ENCODE measurements at regions not wholly inside any gene's neighbourhood (a gene's known extent, or its start where the extent isn't known, plus 50 kb on each side); places are given as distances from the start of the nearest gene placed in this dataset.
"Not testable (repeated sequence)": the region's sequence is repeated elsewhere in the genome, so short reads cannot be mapped to it uniquely, and the experiment has no call there.

GRCh38 chr6:78528926-78529325, 338.4 kb upstream of the IRAK1BP1 start:
- Mint-ChIP-seq H3K4me3 (no peak overlapping the region), H3K9me3 (peaks cover 0 to 4% (median 0%) of the 10 kb centered on the region in 5 donors), H3K27ac (no peak overlapping the region), H3K36me3 (no peaks in the 10 kb centered on the region), H3K4me1 (no peaks in the 10 kb centered on the region), H3K27me3 (no peaks in the 10 kb centered on the region)
- Histone ChIP-seq H3K36me3 (ENCODE audit: insufficient read depth, low read length) (no peaks in the 10 kb centered on the region), H3K9me3 (ENCODE audit: low read length) (no peaks in the 10 kb centered on the region), H3K4me1 (ENCODE audit: insufficient read depth, low read length) (no peaks in the 10 kb centered on the region), H3K27me3 (ENCODE audit: insufficient read depth, low read length, poor library complexity, severe bottlenecking) (no peaks in the 10 kb centered on the region), H3K4me3 (ENCODE audit: low read length) (no peak overlapping the region), H3K27ac (ENCODE audit: low read depth, low read length) (no peak overlapping the region)
- DNase-seq = no peak
- ChIA-PET POLR2A (no interaction called here), CTCF (interaction anchor here (1.0 kb wide), 1 partner anchor 9 kb away, joined by 3 read pairs; no protein-coding TSS in a partner anchor)

DNA sequence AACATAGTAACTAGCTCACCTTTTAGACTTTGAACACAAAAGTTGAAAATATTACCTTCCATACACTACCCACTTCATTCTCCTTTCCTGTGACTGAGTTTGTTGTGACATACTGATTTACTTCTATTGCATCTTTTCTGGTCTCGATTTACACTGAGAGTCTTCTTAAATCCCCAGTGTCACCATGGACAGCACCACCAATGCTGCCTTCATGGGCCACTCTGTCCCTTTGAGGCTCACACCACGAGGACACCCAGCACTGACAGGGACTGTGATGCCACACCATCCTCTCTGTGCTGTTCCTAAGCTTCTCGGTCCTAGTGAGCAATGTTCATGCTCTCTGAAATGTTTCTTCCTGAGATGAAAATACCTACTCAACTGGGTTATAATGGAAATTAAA, 337.1 kb upstream of the IRAK1BP1 start:
- no peaks in the 10 kb centered on the region for H3K4me1 ChIP-seq (ENCODE audit: insufficient read depth, low read length)
- POLR2A ChIA-PET = no interaction called here
- H3K27ac Mint-ChIP-seq = no peak overlapping the region

GRCh38 chr6:78533426-78533825, 333.9 kb upstream of the IRAK1BP1 start:
- no peaks in the 10 kb centered on the region for H3K4me1 ChIP-seq (ENCODE audit: insufficient read depth, low read length)
- H3K27me3 ChIP-seq (ENCODE audit: insufficient read depth, low read length, poor library complexity, severe bottlenecking) = no peaks in the 10 kb centered on the region
- DNase-seq = no peak
- Mint-ChIP-seq H3K36me3 (no peaks in the 10 kb centered on the region), H3K4me3 (no peak overlapping the region), H3K27me3 (no peaks in the 10 kb centered on the region), H3K4me1 (no peaks in the 10 kb centered on the region), H3K9me3 (peaks cover 0 to 4% (median 0%) of the 10 kb centered on the region in 5 donors), H3K27ac (no peak overlapping the region)
- ChIA-PET CTCF (no interaction called here), POLR2A (no interaction called here)
- H3K9me3 ChIP-seq (ENCODE audit: low read length) = no peaks in the 10 kb centered on the region
- no peak overlapping the region for H3K4me3 ChIP-seq (ENCODE audit: low read length)
- H3K27ac ChIP-seq (ENCODE audit: low read depth, low read length) = no peak overlapping the region
- H3K36me3 ChIP-seq (ENCODE audit: insufficient read depth, low read length) = no peaks in the 10 kb centered on the region

More for the DNA sequence above, 337.1 kb upstream of the IRAK1BP1 start:
- Histone ChIP-seq H3K4me3 (ENCODE audit: low read length) (no peak overlapping the region), H3K27ac (ENCODE audit: low read depth, low read length) (no peak overlapping the region), H3K9me3 (ENCODE audit: low read length) (no peaks in the 10 kb centered on the region), H3K27me3 (ENCODE audit: insufficient read depth, low read length, poor library complexity, severe bottlenecking) (no peaks in the 10 kb centered on the region), H3K36me3 (ENCODE audit: insufficient read depth, low read length) (no peaks in the 10 kb centered on the region)
- no peak for DNase-seq
- Mint-ChIP-seq H3K36me3 (no peaks in the 10 kb centered on the region), H3K4me1 (no peaks in the 10 kb centered on the region), H3K9me3 (peaks cover 0 to 3% (median 0%) of the 10 kb centered on the region in 5 donors), H3K27me3 (no peaks in the 10 kb centered on the region), H3K4me3 (no peak overlapping the region)
- CTCF ChIA-PET = interaction anchor here (1.0 kb wide), 1 partner anchor 10 kb away, joined by 3 read pairs; no protein-coding TSS in a partner anchor

- no peak overlapping the region for H3K4me3 Mint-ChIP-seq
- no peaks in the 10 kb centered on the region for H3K4me1 ChIP-seq (ENCODE audit: insufficient read depth, low read length)
- no peaks in the 10 kb centered on the region for H3K9me3 ChIP-seq (ENCODE audit: low read length)
- H3K27me3 Mint-ChIP-seq = no peaks in the 10 kb centered on the region
- DNase-seq = no peak
- H3K27ac ChIP-seq (ENCODE audit: low read depth, low read length) = no peak overlapping the region
- ChIA-PET CTCF (no interaction called here), POLR2A (no interaction called here)
- H3K4me1 Mint-ChIP-seq = no peaks in the 10 kb centered on the region
- no peak overlapping the region for H3K4me3 ChIP-seq (ENCODE audit: low read length)
- no peaks in the 10 kb centered on the region for H3K36me3 ChIP-seq (ENCODE audit: insufficient read depth, low read length)
- peaks cover 0 to 4% (median 0%) of the 10 kb centered on the region in 5 donors for H3K9me3 Mint-ChIP-seq
- no peak overlapping the region for H3K27ac Mint-ChIP-seq
- no peaks in the 10 kb centered on the region for H3K27me3 ChIP-seq (ENCODE audit: insufficient read depth, low read length, poor library complexity, severe bottlenecking)
- H3K36me3 Mint-ChIP-seq = no peaks in the 10 kb centered on the region
Measured at GRCh38 chr6:78533876-78534275, 333.5 kb upstream of the IRAK1BP1 start.

DNA sequence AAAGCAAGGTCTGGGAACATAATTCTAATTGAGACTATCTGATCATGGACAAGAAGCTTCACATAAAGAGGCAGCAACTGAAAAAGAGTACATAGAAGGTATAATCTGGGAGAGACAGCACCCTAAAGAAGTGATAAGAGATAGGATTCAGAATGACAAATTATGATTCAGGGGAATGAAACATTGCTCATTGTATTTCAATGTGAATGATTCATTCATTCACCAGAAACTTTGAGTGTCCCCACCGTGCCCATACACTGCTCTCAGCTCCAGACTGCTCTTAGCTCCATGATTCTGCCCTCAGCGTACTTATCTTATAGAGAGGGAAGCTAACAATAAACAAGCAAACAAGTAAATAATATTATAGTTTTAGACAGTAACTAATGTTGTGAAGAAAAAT, 329.3 kb upstream of the IRAK1BP1 start:
- no peaks in the 10 kb centered on the region for H3K9me3 ChIP-seq (ENCODE audit: low read length)
- H3K4me3 ChIP-seq (ENCODE audit: low read length) = no peak overlapping the region
- H3K27me3 ChIP-seq (ENCODE audit: insufficient read depth, low read length, poor library complexity, severe bottlenecking) = no peaks in the 10 kb centered on the region
- H3K4me1 ChIP-seq (ENCODE audit: insufficient read depth, low read length) = no peaks in the 10 kb centered on the region
- no peak overlapping the region for H3K27ac ChIP-seq (ENCODE audit: low read depth, low read length)
- Mint-ChIP-seq H3K4me3 (no peak overlapping the region), H3K4me1 (no peaks in the 10 kb centered on the region), H3K9me3 (peaks cover 0 to 5% (median 2%) of the 10 kb centered on the region in 5 donors), H3K36me3 (no peaks in the 10 kb centered on the region), H3K27me3 (peaks cover 0 to 1% of the 10 kb centered on the region in 2 donors), H3K27ac (peak overlapping the region in 1 of 8 donors; percentile 22)
- POLR2A ChIA-PET = no interaction called here
- no peaks in the 10 kb centered on the region for H3K36me3 ChIP-seq (ENCODE audit: insufficient read depth, low read length)
- DNase-seq = no peak
- CTCF ChIA-PET = no interaction called here

DNA sequence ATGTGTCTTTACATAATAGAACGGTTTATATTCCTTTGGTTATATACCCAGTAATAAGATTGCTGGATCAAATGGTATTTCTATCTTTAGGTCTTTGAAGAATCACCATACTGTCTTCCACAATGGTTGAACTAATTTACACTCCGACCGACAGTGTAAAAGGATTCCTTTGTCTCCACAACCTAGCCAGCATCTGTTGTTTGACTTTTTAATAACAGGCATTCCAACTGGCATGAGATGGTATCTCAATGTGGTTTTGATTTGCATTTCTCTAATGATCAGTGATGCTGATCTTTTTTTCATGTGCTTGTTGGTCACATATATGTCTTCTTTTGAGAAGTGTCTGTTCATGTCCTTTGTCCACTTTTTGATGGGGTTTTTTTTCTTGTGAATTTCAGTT, 319.7 kb upstream of the IRAK1BP1 start:
- H3K4me3 ChIP-seq (ENCODE audit: low read length); H3K4me1 Mint-ChIP-seq; H3K27me3 Mint-ChIP-seq; H3K4me1 ChIP-seq (ENCODE audit: insufficient read depth, low read length); H3K4me3 Mint-ChIP-seq; H3K36me3 ChIP-seq (ENCODE audit: insufficient read depth, low read length); H3K27ac ChIP-seq (ENCODE audit: low read depth, low read length); H3K9me3 ChIP-seq (ENCODE audit: low read length); H3K36me3 Mint-ChIP-seq; CTCF ChIA-PET; H3K9me3 Mint-ChIP-seq; POLR2A ChIA-PET; DNase-seq; H3K27ac Mint-ChIP-seq; H3K27me3 ChIP-seq (ENCODE audit: insufficient read depth, low read length, poor library complexity, severe bottlenecking): not testable (repeated sequence)

DNA sequence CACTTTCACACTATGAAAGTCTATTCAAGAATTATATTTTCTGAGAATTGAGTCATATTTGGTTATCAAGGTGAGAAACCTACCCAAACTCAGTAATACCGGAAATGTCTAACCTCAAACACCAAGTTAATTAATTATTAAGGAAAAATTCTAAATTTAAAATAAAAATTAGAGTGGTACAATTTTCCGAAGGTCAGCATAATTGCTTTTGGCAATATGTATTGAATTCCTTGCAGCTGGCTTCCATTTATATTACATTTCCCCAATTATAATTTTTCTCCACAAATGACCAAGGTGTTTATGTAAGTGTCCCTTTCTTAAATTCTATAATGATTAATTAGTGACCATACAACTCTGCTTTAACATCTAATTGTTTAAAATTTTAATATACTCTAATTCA, 316.0 kb upstream of the IRAK1BP1 start:
- CTCF ChIA-PET = no interaction called here
- Histone ChIP-seq H3K27ac (ENCODE audit: low read depth, low read length) (no peak overlapping the region), H3K9me3 (ENCODE audit: low read length) (no peaks in the 10 kb centered on the region), H3K27me3 (ENCODE audit: insufficient read depth, low read length, poor library complexity, severe bottlenecking) (no peaks in the 10 kb centered on the region), H3K4me1 (ENCODE audit: insufficient read depth, low read length) (no peaks in the 10 kb centered on the region), H3K4me3 (ENCODE audit: low read length) (no peak overlapping the region), H3K36me3 (ENCODE audit: insufficient read depth, low read length) (no peaks in the 10 kb centered on the region)
- peaks cover 5 to 30% (median 8%) of the 10 kb centered on the region in 5 donors for H3K9me3 Mint-ChIP-seq
- POLR2A ChIA-PET = no interaction called here
- H3K27me3 Mint-ChIP-seq = no peaks in the 10 kb centered on the region
- no peak overlapping the region for H3K4me3 Mint-ChIP-seq
- no peaks in the 10 kb centered on the region for H3K36me3 Mint-ChIP-seq
- H3K4me1 Mint-ChIP-seq = no peaks in the 10 kb centered on the region
- DNase-seq = no peak
- no peak overlapping the region for H3K27ac Mint-ChIP-seq

DNA sequence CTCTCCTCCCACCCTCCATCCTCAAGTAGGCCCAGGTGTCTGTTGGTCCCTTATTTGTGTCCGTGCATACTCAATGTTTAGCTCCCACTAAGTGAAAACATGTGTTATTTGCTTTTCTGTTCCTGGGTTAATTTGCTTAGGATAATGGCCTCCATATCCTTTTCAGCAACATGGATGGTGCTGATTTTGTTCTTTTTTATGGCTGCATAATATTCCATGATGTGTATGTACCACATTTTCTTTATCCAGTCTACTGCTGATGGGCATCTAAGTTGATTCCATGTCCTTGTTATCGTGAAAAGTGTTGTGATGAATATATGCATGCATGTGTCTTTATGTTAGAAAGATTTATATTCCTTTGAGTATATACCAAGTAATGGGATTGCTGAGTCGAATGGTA, 314.9 kb upstream of the IRAK1BP1 start:
- Histone ChIP-seq H3K4me3 (ENCODE audit: low read length) (no peak overlapping the region), H3K27me3 (ENCODE audit: insufficient read depth, low read length, poor library complexity, severe bottlenecking) (no peaks in the 10 kb centered on the region), H3K27ac (ENCODE audit: low read depth, low read length) (no peak overlapping the region), H3K9me3 (ENCODE audit: low read length) (no peaks in the 10 kb centered on the region), H3K4me1 (ENCODE audit: insufficient read depth, low read length) (no peaks in the 10 kb centered on the region), H3K36me3 (ENCODE audit: insufficient read depth, low read length) (no peaks in the 10 kb centered on the region)
- Mint-ChIP-seq H3K9me3 (peaks cover 5 to 38% (median 14%) of the 10 kb centered on the region in 5 donors), H3K4me3 (no peak overlapping the region), H3K4me1 (no peaks in the 10 kb centered on the region), H3K27ac (no peak overlapping the region), H3K27me3 (no peaks in the 10 kb centered on the region), H3K36me3 (no peaks in the 10 kb centered on the region)
- DNase-seq = no peak
- POLR2A ChIA-PET = no interaction called here
- CTCF ChIA-PET = no interaction called here

- H3K27ac ChIP-seq (ENCODE audit: low read depth, low read length) = no peak overlapping the region
- H3K4me1 ChIP-seq (ENCODE audit: insufficient read depth, low read length) = no peaks in the 10 kb centered on the region
- Mint-ChIP-seq H3K9me3 (peaks cover 7 to 38% (median 16%) of the 10 kb centered on the region in 5 donors), H3K4me3 (no peak overlapping the region), H3K4me1 (no peaks in the 10 kb centered on the region), H3K27ac (no peak overlapping the region), H3K36me3 (no peaks in the 10 kb centered on the region), H3K27me3 (no peaks in the 10 kb centered on the region)
- H3K4me3 ChIP-seq (ENCODE audit: low read length) = no peak overlapping the region
- H3K9me3 ChIP-seq (ENCODE audit: low read length) = no peaks in the 10 kb centered on the region
- POLR2A ChIA-PET = no interaction called here
- H3K36me3 ChIP-seq (ENCODE audit: insufficient read depth, low read length) = no peaks in the 10 kb centered on the region
- no peak for DNase-seq
- H3K27me3 ChIP-seq (ENCODE audit: insufficient read depth, low read length, poor library complexity, severe bottlenecking) = no peaks in the 10 kb centered on the region
- CTCF ChIA-PET = no interaction called here
Measured at GRCh38 chr6:78554341-78554740, 313.0 kb upstream of the IRAK1BP1 start.
